HG03575 (cell line): ENCODE measurements at regions not wholly inside any gene's neighbourhood (a gene's known extent, or its start where the extent isn't known, plus 50 kb on each side); places are given as distances from the start of the nearest gene placed in this dataset.

Experiments
- ATAC-seq: cut with Tn5 transposase; IDR thresholded peaks from one replicate; pipeline ENCODE4 v1.9.1; 2021; ENCODE audit not compliant: unreplicated experiment, insufficient number of reproducible peaks, low FRiP score; ENCODE audit errors: extremely low read depth

GRCh38 chr13:78832461-78832860 is 173.5 kb upstream of the OBI1 start:
- ATAC-seq, result no peak

GRCh38 chr13:78830508-78830907 is 171.6 kb upstream of the OBI1 start:
- ATAC-seq, result no peak

- no peak for ATAC-seq
These were observed 170.9 kb upstream of the OBI1 start for GRCh38 chr13:78829821-78830220.

- ATAC-seq, result no peak
These were observed 168.5 kb upstream of the OBI1 start for GRCh38 chr13:78827471-78827870.

DNA sequence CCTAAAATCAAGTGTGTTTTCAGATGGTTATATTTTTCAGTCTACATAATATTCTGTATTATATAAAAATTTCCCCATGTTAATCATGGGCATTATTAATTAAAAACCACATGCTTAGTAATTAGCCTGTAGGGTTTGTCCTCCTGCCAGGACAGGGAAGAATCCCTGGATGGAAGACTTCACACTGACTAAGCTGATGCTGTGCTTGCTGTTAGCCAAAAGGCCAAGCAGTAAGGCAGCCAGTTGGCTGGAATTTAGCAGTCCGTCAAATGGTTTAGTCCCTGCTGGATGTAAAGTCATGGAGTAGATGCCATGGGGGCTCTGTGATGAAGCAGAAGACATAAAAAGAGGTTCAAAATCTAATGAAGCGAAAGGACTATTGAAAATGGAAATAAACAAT is 168.0 kb upstream of the OBI1 start:
- ATAC-seq, result no peak

DNA sequence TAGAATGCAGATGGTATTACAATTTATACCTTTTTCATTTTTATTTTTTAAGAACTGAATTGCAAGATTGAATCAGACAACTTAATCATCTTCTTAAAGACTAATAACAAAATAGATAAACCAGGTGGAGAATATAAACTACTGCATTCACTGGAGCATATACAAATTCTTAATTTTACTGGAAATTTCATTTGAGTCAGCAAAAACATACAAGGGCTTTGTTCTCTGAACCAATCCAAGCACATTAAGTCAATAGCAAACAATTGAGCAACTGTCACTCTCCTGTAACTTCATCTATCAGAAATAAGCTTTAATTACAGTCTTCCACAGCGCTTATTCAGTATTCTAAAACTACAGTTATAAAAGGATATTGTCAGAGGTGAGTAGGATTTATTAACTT is 167.4 kb upstream of the OBI1 start:
- ATAC-seq, result no peak

- ATAC-seq, result no peak
These were observed 161.6 kb upstream of the OBI1 start for GRCh38 chr13:78820541-78820940.

GRCh38 chr13:78816592-78816991 is 157.6 kb upstream of the OBI1 start:
- no peak for ATAC-seq

GRCh38 chr13:78816154-78816553 is 157.2 kb upstream of the OBI1 start:
- no peak for ATAC-seq

GRCh38 chr13:78806457-78806856 is 147.5 kb upstream of the OBI1 start:
- ATAC-seq, result no peak

DNA sequence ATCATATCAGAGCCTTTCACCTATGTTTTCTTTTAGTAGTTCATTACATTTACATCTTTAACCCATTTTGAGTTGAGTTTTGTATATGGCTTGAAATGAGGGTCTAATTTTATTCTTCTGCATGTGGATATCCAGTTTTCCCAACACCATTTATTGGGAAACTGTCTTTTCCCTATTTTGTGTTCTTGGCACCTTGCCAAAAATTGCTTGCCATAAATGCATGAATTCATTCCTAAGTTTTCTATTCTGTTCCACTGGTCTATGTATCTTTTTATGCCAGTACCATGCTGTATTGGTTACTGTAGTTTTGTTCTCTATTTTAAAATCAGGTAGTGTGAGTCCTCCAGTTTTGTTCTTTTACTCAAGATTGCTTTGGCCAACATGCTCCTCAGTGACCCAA is 144.0 kb upstream of the OBI1 start:
- no peak for ATAC-seq

DNA sequence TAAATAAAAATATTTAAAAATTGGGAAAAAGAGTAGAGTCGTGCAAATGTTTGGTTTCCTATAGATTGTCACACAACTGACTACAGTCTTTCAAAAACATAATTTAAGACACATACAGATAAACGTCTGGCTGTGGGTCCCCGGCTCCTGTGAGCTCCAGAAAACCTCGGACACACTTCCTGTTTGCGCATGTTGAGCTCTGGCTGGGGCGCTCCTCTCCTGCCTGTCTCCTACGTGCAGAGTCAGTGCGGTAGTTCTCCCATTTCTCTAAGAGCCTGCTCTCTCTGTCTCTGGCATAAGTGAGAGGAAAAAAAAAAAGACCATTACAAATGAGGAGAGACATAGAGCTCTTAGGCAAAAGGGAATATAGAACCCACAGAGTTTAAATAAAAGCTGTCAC is 128.2 kb upstream of the OBI1 start:
- no peak for ATAC-seq

- no peak for ATAC-seq
These were observed 127.5 kb upstream of the OBI1 start for GRCh38 chr13:78786459-78786858.

DNA sequence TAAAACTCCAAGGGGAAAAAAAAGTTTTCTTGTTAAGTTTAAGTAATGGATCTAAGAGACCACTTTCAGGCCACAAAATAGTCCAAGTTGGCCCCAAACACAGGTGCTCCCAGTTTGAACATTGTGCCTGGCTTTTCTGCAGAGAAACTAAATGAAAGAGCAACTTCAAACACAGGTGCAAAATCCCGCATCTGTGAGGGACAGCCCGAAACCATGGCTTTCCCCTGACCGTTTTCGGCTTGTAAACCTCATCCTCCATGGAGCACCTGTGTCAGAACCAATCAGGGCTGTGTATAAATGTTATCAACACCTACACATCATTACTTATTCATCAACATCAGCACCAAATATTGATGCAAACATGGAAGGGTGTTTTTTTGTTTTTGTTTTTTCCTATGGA is 126.8 kb upstream of the OBI1 start:
- ATAC-seq, result no peak

GRCh38 chr13:78784014-78784750 is 125.2 kb upstream of the OBI1 start:
- no peak for ATAC-seq

- ATAC-seq, result no peak
These were observed 121.8 kb upstream of the OBI1 start for GRCh38 chr13:78780708-78781107.

GRCh38 chr13:78779608-78780007 is 120.7 kb upstream of the OBI1 start:
- ATAC-seq, result no peak

GRCh38 chr13:78777976-78778375 is 119.0 kb upstream of the OBI1 start:
- ATAC-seq, result no peak

- no peak for ATAC-seq
These were observed 118.4 kb upstream of the OBI1 start for GRCh38 chr13:78777396-78777795.

- ATAC-seq, result no peak
These were observed 114.0 kb upstream of the OBI1 start for GRCh38 chr13:78772933-78773332.

- no peak for ATAC-seq
These were observed 111.6 kb upstream of the OBI1 start for GRCh38 chr13:78770601-78771000.
